GM12878 (cell line): ENCODE measurements at regions not wholly inside any gene's neighbourhood (a gene's known extent, or its start where the extent isn't known, plus 50 kb on each side); places are given as distances from the start of the nearest gene placed in this dataset.

ENCODE experiments used
- ATAC-seq: fragments of 200-7000 bp; cut with Tn5 transposase; 3 replicates; pipeline ENCODE4 v1.9.1; 2020; ENCODE audit warnings: mild to moderate bottlenecking, moderate library complexity
- BruUV-seq: library from RNA; stranded (reverse); fragments of 400-500 nt; replicated peaks from 2 replicates; lab custom pipeline; 2021; lab: Mats Ljungman, UMichigan
- CTCF ChIA-PET: fragments of 300-600 bp; sonication (Branson Sonifier 250); formaldehyde crosslinking; extraction: SDS; loops from one replicate; lab custom pipeline; 2021; ENCODE audit warnings: inconsistent platforms; lab: Yijun Ruan, JAX
- POLR2A ChIA-PET: fragments of 350-600 bp; formaldehyde crosslinking; extraction: SDS; loops from one replicate; lab custom pipeline; 2021; ENCODE audit warnings: inconsistent platforms; lab: Charles Lee
- RAD21 ChIA-PET: fragments of 300-600 bp; sonication (Branson Sonifier 250); formaldehyde crosslinking; loops from one replicate; lab custom pipeline; 2023; ENCODE audit warnings: antibody characterized with exemption; ENCODE audit not compliant: unreplicated experiment; lab: Charles Lee
- SMC1A ChIA-PET: fragments of 300-600 bp; sonication (Branson Sonifier 250); formaldehyde crosslinking; loops from one replicate; lab custom pipeline; 2023; ENCODE audit not compliant: unreplicated experiment, uncharacterized antibody; lab: Charles Lee
- DNase-seq: peaks from one replicate; pipeline ENCODE4 v3.0.0-alpha.2; 2011; ENCODE audit warnings: low read depth, low spot score
- FAIRE-seq: peaks from 3 replicates; lab custom pipeline; 2011; peaks lifted over from hg19 to GRCh38; lab: Jason Lieb, UNC
- H2AFZ ChIP-seq: 2 replicates; pipeline ENCODE4 v1.6.0; 2011; ENCODE audit warnings: low read depth, low read length, control low read depth; ENCODE audit not compliant: control insufficient read depth
- H3K27ac ChIP-seq: 2 replicates; pipeline ENCODE4 v1.5.1; 2011; ENCODE audit warnings: control low read depth; ENCODE audit not compliant: control insufficient read depth, insufficient read depth
- H3K27me3 ChIP-seq, 2 experiments: replicated peaks in 1 of 2; 2 replicates each; pipeline versions ENCODE4 v1.6.0 to v1.6.1; 2011; ENCODE audit warnings: low read length in 1 of 2; ENCODE audit not compliant: control insufficient read depth in 2 of 2, insufficient read depth in 2 of 2
- H3K36me3 ChIP-seq, 2 experiments: 2 replicates each; pipeline ENCODE4 v1.5.1; 2011; ENCODE audit warnings: low read length in 1 of 2; ENCODE audit not compliant: control insufficient read depth in 2 of 2, insufficient read depth in 2 of 2
- H3K4me1 ChIP-seq: 2 replicates; pipeline ENCODE4 v1.6.1; 2011; ENCODE audit warnings: mild to moderate bottlenecking, low read length, moderate library complexity, mixed read lengths; ENCODE audit not compliant: control insufficient read depth, insufficient read depth
- H3K4me2 ChIP-seq: 2 replicates; pipeline ENCODE4 v1.6.0; 2011; ENCODE audit warnings: control low read depth; ENCODE audit not compliant: control insufficient read depth, insufficient read depth
- H3K4me3 ChIP-seq: fragments of 200-600 bp; sonication (generic); 2 replicates; pipeline ENCODE4 v1.5.1; 2016
- H3K79me2 ChIP-seq: 2 replicates; pipeline ENCODE4 v1.6.0; 2011; ENCODE audit warnings: low read length; ENCODE audit not compliant: control insufficient read depth, insufficient read depth
- H3K9ac ChIP-seq: 2 replicates; pipeline ENCODE4 v1.8.0; 2011; ENCODE audit warnings: low read length, control low read depth, mixed read lengths; ENCODE audit not compliant: control insufficient read depth, insufficient read depth
- H3K9me3 ChIP-seq: replicated peaks from 3 replicates; pipeline ENCODE4 v1.5.1; 2011; ENCODE audit warnings: mild to moderate bottlenecking, low read length; ENCODE audit not compliant: control insufficient read depth, insufficient read depth
- H4K20me1 ChIP-seq: 2 replicates; pipeline ENCODE4 v1.6.0; 2011; ENCODE audit not compliant: control insufficient read depth, insufficient read depth
- CEBPZ ChIP-seq: fragments of 150-350 bp; IDR thresholded peaks from 2 replicates; pipeline ENCODE4 v1.6.1; 2016; ENCODE audit warnings: low read depth, low read length
- EZH2 ChIP-seq: IDR thresholded peaks from 2 replicates; pipeline ENCODE4 v1.6.1; 2012; ENCODE audit warnings: low read depth, mild to moderate bottlenecking, control low read depth, inconsistent platforms, low read length, borderline replicate concordance; ENCODE audit not compliant: control insufficient read depth
- MYC ChIP-seq: IDR thresholded peaks from 2 replicates; pipeline ENCODE4 v1.6.1; 2011; ENCODE audit warnings: mild to moderate bottlenecking, low read length, moderate library complexity, inconsistent platforms; ENCODE audit not compliant: insufficient read depth, insufficient replicate concordance, insufficient read length, severe bottlenecking
- RELA ChIP-seq: fragments of 450-650 bp; IDR thresholded peaks from 2 replicates; pipeline ENCODE4 v1.8.0; 2014; ENCODE audit warnings: borderline replicate concordance; ENCODE audit not compliant: partially characterized antibody
- SMAD5 ChIP-seq: IDR thresholded peaks from 2 replicates; pipeline ENCODE4 v1.6.1; 2016; ENCODE audit warnings: antibody characterized with exemption, low read depth
- TARDBP ChIP-seq: IDR thresholded peaks from 2 replicates; pipeline ENCODE4 v1.6.1; 2016; ENCODE audit warnings: borderline replicate concordance
- WGBS: methylation state at CpG from one replicate; pipeline ENCODE4 v1.1.6; 2016; ENCODE audit warnings: low lambda C conversion rate; ENCODE audit not compliant: insufficient replicate concordance, insufficient coverage; ENCODE audit errors: missing lambda C conversion rate; 5-methylcytosine and 5-hydroxymethylcytosine counted together
- in situ Hi-C: fragments of 300-500 bp; cut with MboI; formaldehyde crosslinking; loops from 9 replicates; pipeline ENCODE4 v1.14.3; 2018; ENCODE audit warnings: mixed read lengths
- intact Hi-C: fragments of 100-400 bp; cut with micrococcal nuclease; formaldehyde crosslinking; loops from one replicate; pipeline ENCODE4 v1.14.2; 2022; ENCODE audit not compliant: unreplicated experiment
- TF ChIP-seq, protein P1 (sequence below): fragments of 450-650 bp; IDR thresholded peaks from 2 replicates; pipeline ENCODE4 v1.6.1; 2017; ENCODE audit warnings: mild to moderate bottlenecking
- TF ChIP-seq, protein P2 (sequence below): fragments of 450-650 bp; formaldehyde crosslinking; IDR thresholded peaks from 2 replicates; pipeline ENCODE4 v1.4.0; 2022; ENCODE audit warnings: mild to moderate bottlenecking, moderate library complexity

DNA sequence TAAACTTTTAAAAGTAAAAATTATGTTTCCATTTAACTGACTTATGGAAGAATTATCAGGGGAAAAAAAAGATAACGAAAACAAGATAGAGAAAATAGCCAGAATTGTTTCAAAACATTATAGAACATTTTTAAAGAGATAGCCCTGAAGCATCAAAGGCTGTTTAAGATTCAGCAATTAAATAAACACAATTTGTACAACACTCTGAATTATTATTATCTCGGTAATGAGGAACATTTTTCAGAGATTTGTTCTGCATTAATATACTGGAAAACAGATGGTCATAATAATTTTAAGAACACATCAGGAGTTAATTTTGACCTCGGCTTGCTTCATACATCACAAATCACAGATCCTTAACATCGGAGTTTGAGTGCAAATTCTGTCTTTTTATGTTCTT lies 643.8 kb downstream of the SORCS1 start:
- ChIA-PET RAD21 (no interaction called here), CTCF (no interaction called here), SMC1A (interaction anchor here (1.9 to 2.0 kb wide), 2 partner anchors 9 to 45 kb away, joined by 4 to 5 read pairs; no protein-coding TSS in a partner anchor), POLR2A (no interaction called here)
- FAIRE-seq (no peak), DNase-seq (no peak), ATAC-seq (no peak)
- Histone ChIP-seq H3K27me3 (no peaks in the 10 kb centered on the region), H3K79me2 (no peaks in the 10 kb centered on the region), H3K36me3 (no peaks in the 10 kb centered on the region), H3K9me3 (no peaks in the 10 kb centered on the region), H4K20me1 (no peaks in the 10 kb centered on the region), H3K4me3 (no peak overlapping the region), H2AFZ (no peak overlapping the region), H3K4me1 (no peaks in the 10 kb centered on the region), H3K27ac (no peak overlapping the region), H3K9ac (no peak overlapping the region), H3K4me2 (no peak overlapping the region)
- WGBS: 14% methylated on average over 4 of the region's 4 CpGs
- TF ChIP-seq EZH2 (no peak), SMAD5 (no peak), RELA (no peak), CEBPZ (no peak), TARDBP (no peak), MYC (no peak)
- TF ChIP-seq, protein P1, sequence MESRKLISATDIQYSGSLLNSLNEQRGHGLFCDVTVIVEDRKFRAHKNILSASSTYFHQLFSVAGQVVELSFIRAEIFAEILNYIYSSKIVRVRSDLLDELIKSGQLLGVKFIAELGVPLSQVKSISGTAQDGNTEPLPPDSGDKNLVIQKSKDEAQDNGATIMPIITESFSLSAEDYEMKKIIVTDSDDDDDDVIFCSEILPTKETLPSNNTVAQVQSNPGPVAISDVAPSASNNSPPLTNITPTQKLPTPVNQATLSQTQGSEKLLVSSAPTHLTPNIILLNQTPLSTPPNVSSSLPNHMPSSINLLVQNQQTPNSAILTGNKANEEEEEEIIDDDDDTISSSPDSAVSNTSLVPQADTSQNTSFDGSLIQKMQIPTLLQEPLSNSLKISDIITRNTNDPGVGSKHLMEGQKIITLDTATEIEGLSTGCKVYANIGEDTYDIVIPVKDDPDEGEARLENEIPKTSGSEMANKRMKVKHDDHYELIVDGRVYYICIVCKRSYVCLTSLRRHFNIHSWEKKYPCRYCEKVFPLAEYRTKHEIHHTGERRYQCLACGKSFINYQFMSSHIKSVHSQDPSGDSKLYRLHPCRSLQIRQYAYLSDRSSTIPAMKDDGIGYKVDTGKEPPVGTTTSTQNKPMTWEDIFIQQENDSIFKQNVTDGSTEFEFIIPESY: no peak
- TF ChIP-seq, protein P2, sequence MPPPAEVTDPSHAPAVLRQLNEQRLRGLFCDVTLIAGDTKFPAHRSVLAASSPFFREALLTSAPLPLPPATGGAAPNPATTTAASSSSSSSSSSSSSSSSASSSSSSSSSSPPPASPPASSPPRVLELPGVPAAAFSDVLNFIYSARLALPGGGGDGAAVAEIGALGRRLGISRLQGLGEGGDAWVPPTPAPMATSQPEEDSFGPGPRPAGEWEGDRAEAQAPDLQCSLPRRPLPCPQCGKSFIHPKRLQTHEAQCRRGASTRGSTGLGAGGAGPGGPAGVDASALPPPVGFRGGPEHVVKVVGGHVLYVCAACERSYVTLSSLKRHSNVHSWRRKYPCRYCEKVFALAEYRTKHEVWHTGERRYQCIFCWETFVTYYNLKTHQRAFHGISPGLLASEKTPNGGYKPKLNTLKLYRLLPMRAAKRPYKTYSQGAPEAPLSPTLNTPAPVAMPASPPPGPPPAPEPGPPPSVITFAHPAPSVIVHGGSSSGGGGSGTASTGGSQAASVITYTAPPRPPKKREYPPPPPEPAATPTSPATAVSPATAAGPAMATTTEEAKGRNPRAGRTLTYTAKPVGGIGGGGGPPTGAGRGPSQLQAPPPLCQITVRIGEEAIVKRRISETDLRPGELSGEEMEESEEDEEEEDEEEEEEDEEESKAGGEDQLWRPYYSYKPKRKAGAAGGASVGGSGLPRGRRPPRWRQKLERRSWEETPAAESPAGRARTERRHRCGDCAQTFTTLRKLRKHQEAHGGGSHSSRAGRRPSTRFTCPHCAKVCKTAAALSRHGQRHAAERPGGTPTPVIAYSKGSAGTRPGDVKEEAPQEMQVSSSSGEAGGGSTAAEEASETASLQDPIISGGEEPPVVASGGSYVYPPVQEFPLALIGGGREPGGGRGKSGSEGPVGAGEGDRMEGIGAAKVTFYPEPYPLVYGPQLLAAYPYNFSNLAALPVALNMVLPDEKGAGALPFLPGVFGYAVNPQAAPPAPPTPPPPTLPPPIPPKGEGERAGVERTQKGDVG: no peak
- intact Hi-C loops (no loop called here), in situ Hi-C loops (no loop called here)
- BruUV-seq: no TSS peak
